SH-SY5Y (cell line): ENCODE measurements at regions not wholly inside any gene's neighbourhood (a gene's known extent, or its start where the extent isn't known, plus 50 kb on each side); places are given as distances from the start of the nearest gene placed in this dataset.

Experiments used
- GATA2 ChIP-seq: IDR thresholded peaks from 2 replicates; pipeline ENCODE4 v1.6.1; 2011; ENCODE audit warnings: mild to moderate bottlenecking, low read depth, low read length
- GATA3 ChIP-seq: IDR thresholded peaks from 2 replicates; pipeline ENCODE4 v1.6.1; 2011; ENCODE audit warnings: low read depth, mild to moderate bottlenecking, low read length, moderate library complexity

DNA sequence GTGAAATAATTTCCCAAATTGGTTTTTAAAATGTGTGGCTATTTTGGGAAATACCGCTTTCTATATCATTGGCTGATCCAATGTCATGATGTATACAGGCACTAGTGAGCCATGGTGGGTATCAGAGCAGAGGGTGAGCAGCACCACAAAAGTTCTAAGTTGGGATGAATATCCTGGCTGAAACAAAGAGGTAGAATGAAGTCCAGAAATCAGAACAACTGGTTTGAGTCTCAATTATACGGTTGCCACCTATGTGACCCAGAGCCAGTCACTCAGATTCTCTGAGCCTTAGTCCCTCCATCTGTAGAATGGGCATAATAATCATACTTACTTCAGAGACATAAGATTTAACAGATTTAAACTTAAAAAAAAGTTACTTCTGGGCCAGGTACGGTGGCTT is 172.3 kb downstream of the ZFP64 start:
- TF ChIP-seq GATA2 (no peak), GATA3 (no peak)
